C4-2B (cell line): ENCODE measurements at regions not wholly inside any gene's neighbourhood (a gene's known extent, or its start where the extent isn't known, plus 50 kb on each side); places are given as distances from the start of the nearest gene placed in this dataset.

Experiments used
- CTCF ChIP-seq: fragments of 450-650 bp; conservative IDR thresholded peaks from 2 replicates; pipeline ENCODE4 v1.5.1; 2017; ENCODE audit warnings: mild to moderate bottlenecking
- ZFX ChIP-seq: fragments of 450-650 bp; IDR thresholded peaks from 2 replicates; pipeline ENCODE4 v1.6.1; 2017

GRCh38 chr10:127635882-127636281 is 86.8 kb downstream of the NPS start:
- TF ChIP-seq CTCF = no peak
- TF ChIP-seq ZFX = no peak
